Fibroblast of lung (primary cell): ENCODE measurements at regions not wholly inside any gene's neighbourhood (a gene's known extent, or its start where the extent isn't known, plus 50 kb on each side); places are given as distances from the start of the nearest gene placed in this dataset.

Source experiments
- DNase-seq, 2 donors: peaks; one replicate each; pipeline versions ENCODE4 v3.0.0 to v3.0.0-alpha.2; 2010; ENCODE audit warnings: low read depth in 2 of 2
- H2AFZ ChIP-seq: 2 replicates; pipeline ENCODE4 v1.5.1; 2012; ENCODE audit warnings: low read length, control low read depth, inconsistent platforms
- H3K27ac ChIP-seq: 2 replicates; pipeline ENCODE4 v1.5.1; 2011; ENCODE audit warnings: low read length, control low read depth; ENCODE audit not compliant: insufficient read depth
- H3K27me3 ChIP-seq: 2 replicates; pipeline ENCODE4 v1.5.1; 2011; ENCODE audit warnings: mild to moderate bottlenecking, low read length; ENCODE audit not compliant: control insufficient read depth, insufficient read depth
- H3K36me3 ChIP-seq: 2 replicates; pipeline ENCODE4 v1.5.1; 2011; ENCODE audit warnings: low read length; ENCODE audit not compliant: control insufficient read depth, insufficient read depth
- H3K4me1 ChIP-seq: 2 replicates; pipeline ENCODE4 v1.5.1; 2011; ENCODE audit warnings: low read length; ENCODE audit not compliant: control insufficient read depth, insufficient read depth; ENCODE audit errors: extremely low read depth
- H3K4me2 ChIP-seq: 2 replicates; pipeline ENCODE4 v1.5.1; 2011; ENCODE audit warnings: low read length, control low read depth; ENCODE audit not compliant: insufficient read depth; ENCODE audit errors: extremely low read depth
- H3K4me3 ChIP-seq, 4 experiments: fragments of 200-600 bp in 1 of 4; sonication (generic) in 1 of 4; replicated peaks in 1 of 4; 2 replicates each; pipeline ENCODE4 v1.5.1; 2011 to 2016; ENCODE audit warnings: low read length in 4 of 4, low read depth in 3 of 4, mild to moderate bottlenecking in 3 of 4, control low read depth in 2 of 4, inconsistent platforms in 1 of 4, mixed read lengths in 1 of 4; ENCODE audit not compliant: insufficient read depth in 1 of 4; ENCODE audit errors: control extremely low read depth in 1 of 4
- H3K79me2 ChIP-seq: 2 replicates; pipeline ENCODE4 v1.5.1; 2012; ENCODE audit warnings: mild to moderate bottlenecking, low read length, inconsistent platforms; ENCODE audit not compliant: control insufficient read depth, insufficient read depth
- H3K9ac ChIP-seq: 2 replicates; pipeline ENCODE4 v1.5.1; 2011; ENCODE audit warnings: mild to moderate bottlenecking, low read length, control low read depth; ENCODE audit not compliant: insufficient read depth
- H3K9me3 ChIP-seq: 2 replicates; pipeline ENCODE4 v1.5.1; 2012; ENCODE audit warnings: low read depth, low read length; ENCODE audit not compliant: control insufficient read depth, insufficient read depth
- H4K20me1 ChIP-seq: 2 replicates; pipeline ENCODE4 v1.5.1; 2011; ENCODE audit warnings: low read length; ENCODE audit not compliant: control insufficient read depth, insufficient read depth; ENCODE audit errors: extremely low read depth
- CTCF ChIP-seq, 2 donors: IDR thresholded peaks in 1 of 2; conservative IDR thresholded peaks in 1 of 2; 1 replicate in 1 of 2; 2 replicates in 1 of 2; pipeline ENCODE4 v1.5.1; 2011 to 2012; ENCODE audit warnings: low read length in 2 of 2, control low read depth in 1 of 2, inconsistent platforms in 1 of 2, low read depth in 1 of 2, mild to moderate bottlenecking in 1 of 2
- EZH2 ChIP-seq: IDR thresholded peaks from 2 replicates; pipeline ENCODE4 v1.5.1; 2012; ENCODE audit warnings: low read length, control low read depth, mild to moderate bottlenecking; ENCODE audit errors: missing control alignments

- H3K4me3 ChIP-seq, result no peak overlapping the region
- H4K20me1 ChIP-seq, result no peaks in the 10 kb centered on the region
- no peaks in the 10 kb centered on the region for H3K79me2 ChIP-seq
- TF ChIP-seq CTCF (conservative IDR thresholded peaks at IDR 0.05 in 1 of 2, IDR thresholded peaks at IDR 0.05 in 1 of 2; ENCODE audit: low read depth in 1 of 2, low read length in 2 of 2), result no peak
- no peak for TF ChIP-seq EZH2
- no peaks in the 10 kb centered on the region for H3K9me3 ChIP-seq
- H3K27ac ChIP-seq, result no peak overlapping the region
- no peak overlapping the region for H3K4me2 ChIP-seq
- DNase-seq, result no peak
- H3K9ac ChIP-seq, result no peak overlapping the region
- H3K4me1 ChIP-seq, result no peaks in the 10 kb centered on the region
- no peaks in the 10 kb centered on the region for H3K27me3 ChIP-seq
- no peaks in the 10 kb centered on the region for H3K36me3 ChIP-seq
- no peak overlapping the region for H2AFZ ChIP-seq
These were observed 118.6 kb upstream of the ADARB2 start for GRCh38 chr10:1855911-1856310.

GRCh38 chr10:1854271-1854670 is 116.9 kb upstream of the ADARB2 start:
- Histone ChIP-seq H3K79me2 (no peaks in the 10 kb centered on the region), H2AFZ (no peak overlapping the region), H3K36me3 (no peaks in the 10 kb centered on the region), H3K27ac (no peak overlapping the region), H4K20me1 (no peaks in the 10 kb centered on the region), H3K4me2 (no peak overlapping the region), H3K4me3 (no peak overlapping the region), H3K9me3 (no peaks in the 10 kb centered on the region), H3K4me1 (no peaks in the 10 kb centered on the region), H3K9ac (no peak overlapping the region), H3K27me3 (no peaks in the 10 kb centered on the region)
- no peak for TF ChIP-seq EZH2
- no peak for TF ChIP-seq CTCF (conservative IDR thresholded peaks at IDR 0.05 in 1 of 2, IDR thresholded peaks at IDR 0.05 in 1 of 2; ENCODE audit: low read depth in 1 of 2, low read length in 2 of 2)
- no peak for DNase-seq

- no peak for DNase-seq
- Histone ChIP-seq H3K79me2 (no peaks in the 10 kb centered on the region), H3K9ac (no peak overlapping the region), H3K36me3 (no peaks in the 10 kb centered on the region), H3K4me1 (no peaks in the 10 kb centered on the region), H3K27me3 (no peaks in the 10 kb centered on the region), H2AFZ (no peak overlapping the region), H4K20me1 (no peaks in the 10 kb centered on the region), H3K4me3 (no peak overlapping the region), H3K4me2 (no peak overlapping the region), H3K27ac (no peak overlapping the region), H3K9me3 (no peaks in the 10 kb centered on the region)
- TF ChIP-seq CTCF (conservative IDR thresholded peaks at IDR 0.05 in 1 of 2, IDR thresholded peaks at IDR 0.05 in 1 of 2; ENCODE audit: low read depth in 1 of 2, low read length in 2 of 2) (no peak), EZH2 (no peak)
These were observed 116.5 kb upstream of the ADARB2 start for GRCh38 chr10:1853801-1854200.
